ENCODE measurements at regions not wholly inside any gene's neighbourhood (a gene's known extent, or its start where the extent isn't known, plus 50 kb on each side); places are given as distances from the start of the nearest gene placed in this dataset.

DNA sequence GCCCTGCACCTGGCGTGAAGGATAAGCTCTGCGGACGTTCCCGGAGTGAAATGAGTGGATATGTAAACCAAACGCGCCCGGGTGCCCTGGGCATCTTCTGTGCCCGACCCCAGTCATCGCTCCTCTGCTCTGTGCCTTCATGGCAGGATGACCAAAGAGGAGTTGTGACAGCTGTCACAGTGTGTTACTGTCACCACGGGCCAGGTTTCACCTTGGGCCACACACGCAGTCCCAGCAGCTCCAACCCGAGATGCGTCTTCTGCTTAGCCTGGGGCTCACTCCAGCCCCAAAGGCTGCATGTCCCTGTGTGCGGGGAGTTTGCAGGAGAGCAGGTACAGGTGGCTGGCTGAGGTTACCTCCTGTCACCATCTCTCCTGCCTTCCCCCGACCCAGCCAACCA lies 311.6 kb downstream of the BMP7 start:
- H3K4me3 ChIP-seq (ENCODE audit: low read depth, low read length) = no peak overlapping the region
- TF ChIP-seq, protein P1, sequence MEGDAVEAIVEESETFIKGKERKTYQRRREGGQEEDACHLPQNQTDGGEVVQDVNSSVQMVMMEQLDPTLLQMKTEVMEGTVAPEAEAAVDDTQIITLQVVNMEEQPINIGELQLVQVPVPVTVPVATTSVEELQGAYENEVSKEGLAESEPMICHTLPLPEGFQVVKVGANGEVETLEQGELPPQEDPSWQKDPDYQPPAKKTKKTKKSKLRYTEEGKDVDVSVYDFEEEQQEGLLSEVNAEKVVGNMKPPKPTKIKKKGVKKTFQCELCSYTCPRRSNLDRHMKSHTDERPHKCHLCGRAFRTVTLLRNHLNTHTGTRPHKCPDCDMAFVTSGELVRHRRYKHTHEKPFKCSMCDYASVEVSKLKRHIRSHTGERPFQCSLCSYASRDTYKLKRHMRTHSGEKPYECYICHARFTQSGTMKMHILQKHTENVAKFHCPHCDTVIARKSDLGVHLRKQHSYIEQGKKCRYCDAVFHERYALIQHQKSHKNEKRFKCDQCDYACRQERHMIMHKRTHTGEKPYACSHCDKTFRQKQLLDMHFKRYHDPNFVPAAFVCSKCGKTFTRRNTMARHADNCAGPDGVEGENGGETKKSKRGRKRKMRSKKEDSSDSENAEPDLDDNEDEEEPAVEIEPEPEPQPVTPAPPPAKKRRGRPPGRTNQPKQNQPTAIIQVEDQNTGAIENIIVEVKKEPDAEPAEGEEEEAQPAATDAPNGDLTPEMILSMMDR (conservative IDR thresholded peaks at IDR 0.05; ENCODE audit: low read depth, low read length) = no peak
- DNase-seq (ENCODE audit: low read depth) = no peak

DNA sequence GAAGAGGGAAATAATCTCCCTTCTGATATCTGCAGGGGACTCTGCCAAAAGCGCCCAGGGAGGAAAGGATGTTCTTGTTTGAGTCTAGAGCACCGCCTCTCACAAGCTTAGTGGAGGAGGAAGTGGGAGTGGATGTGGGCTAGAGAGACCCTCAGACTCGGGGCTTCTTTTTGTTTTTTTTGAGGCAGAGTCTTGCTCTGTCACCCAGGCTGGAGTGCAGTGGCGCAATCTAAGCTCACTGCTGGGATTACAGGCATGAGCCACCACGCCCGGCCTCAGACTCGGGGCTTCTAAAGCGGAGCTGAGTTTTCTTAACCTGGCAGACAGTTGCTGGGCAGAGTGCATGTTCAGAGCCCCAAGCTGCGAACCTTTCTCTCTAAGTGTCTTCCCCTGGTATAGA lies 310.8 kb downstream of the BMP7 start:
- no peak overlapping the region for H3K4me3 ChIP-seq (ENCODE audit: low read depth, low read length)
- TF ChIP-seq, protein P1 (conservative IDR thresholded peaks at IDR 0.05; ENCODE audit: low read depth, low read length) = no peak
- DNase-seq (ENCODE audit: low read depth) = no peak

DNA sequence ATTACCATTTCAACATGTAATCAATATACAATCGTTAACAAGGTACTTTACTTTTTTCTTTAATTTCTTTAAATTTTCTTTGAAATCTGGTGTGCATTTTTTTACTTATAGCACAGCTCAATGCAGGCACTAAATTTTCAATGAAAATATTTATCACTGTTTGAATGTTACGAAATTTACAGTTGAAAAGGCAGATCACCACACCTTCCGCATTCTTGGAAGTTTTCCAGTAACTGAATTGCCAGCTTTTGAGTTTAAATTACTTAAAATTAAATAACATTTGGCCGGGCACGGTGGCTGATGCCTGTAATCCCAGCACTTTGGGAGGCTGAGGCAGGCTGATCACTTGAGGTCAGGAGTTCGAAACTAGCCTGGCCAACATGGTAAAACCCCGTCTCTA lies 309.9 kb downstream of the BMP7 start:
- TF ChIP-seq, protein P1 (conservative IDR thresholded peaks at IDR 0.05; ENCODE audit: low read depth, low read length) = no peak
- DNase-seq (ENCODE audit: low read depth) = no peak
- no peak overlapping the region for H3K4me3 ChIP-seq (ENCODE audit: low read depth, low read length)

DNA sequence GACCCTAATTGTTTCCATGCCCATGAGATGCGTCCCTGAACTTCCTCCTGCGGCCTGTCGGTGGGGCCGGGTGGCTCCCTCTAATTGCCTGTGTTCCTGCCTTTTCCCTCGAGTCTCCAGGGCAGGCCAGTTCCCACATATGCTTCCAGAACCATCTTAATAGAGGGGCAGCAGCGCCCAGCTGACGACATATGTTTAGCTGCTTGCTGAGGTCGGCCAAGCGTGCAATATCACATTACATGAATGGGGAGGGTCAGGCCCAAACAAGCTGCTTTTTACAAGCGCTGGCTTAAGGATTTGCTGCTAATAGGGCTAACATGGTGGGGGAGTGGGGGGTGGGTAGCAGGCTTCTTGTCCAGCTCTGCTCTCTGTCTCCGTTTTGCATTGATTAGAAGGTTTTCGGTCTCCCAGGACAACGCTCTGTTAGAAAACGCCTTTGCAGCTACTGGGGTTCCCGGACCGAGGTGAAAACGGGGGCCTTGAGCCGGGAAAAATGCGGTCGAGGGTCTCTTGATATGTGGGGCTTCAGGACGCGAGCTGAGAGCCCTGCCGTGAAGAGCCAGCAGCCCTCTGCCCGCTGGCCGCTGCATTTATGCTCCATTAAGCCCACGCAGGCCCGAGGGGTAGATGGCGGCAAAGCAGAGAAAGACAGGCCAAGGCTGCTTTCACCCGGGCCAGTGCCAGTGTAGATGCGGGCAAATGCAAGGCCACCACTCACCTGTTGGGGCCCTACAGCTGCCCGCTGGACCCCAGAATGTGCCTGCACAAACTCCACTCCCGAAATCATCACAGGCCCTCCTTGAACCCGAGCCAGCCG lies 308.5 kb downstream of the BMP7 start:
- H3K4me3 ChIP-seq (ENCODE audit: low read depth, low read length) = no peak overlapping the region
- TF ChIP-seq, protein P1 (conservative IDR thresholded peaks at IDR 0.05; ENCODE audit: low read depth, low read length) = peak; percentile 27
- DNase-seq (ENCODE audit: low read depth) = peak; percentile 29

DNA sequence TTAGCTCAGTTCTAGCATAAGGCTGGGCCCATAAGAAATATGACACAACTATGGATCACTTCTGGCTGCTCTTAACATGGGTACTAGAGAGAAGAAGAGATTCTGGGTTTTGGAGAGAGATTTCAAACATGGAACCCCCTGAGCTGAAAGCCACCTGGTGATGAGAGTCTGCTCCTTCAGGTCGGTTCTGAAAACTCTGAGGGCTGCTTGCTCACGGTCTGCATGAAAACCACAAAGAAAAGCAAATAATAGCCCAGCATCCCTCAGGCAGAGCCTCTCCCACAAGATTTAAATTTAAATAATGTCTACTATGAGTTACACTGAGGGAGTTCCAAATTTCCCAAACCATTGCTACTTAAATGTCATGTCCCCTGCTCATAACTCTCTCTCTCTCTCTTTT lies 301.5 kb downstream of the BMP7 start:
- DNase-seq (ENCODE audit: low read depth) = no peak
- H3K4me3 ChIP-seq (ENCODE audit: low read depth, low read length) = no peak overlapping the region
- TF ChIP-seq, protein P1 (conservative IDR thresholded peaks at IDR 0.05; ENCODE audit: low read depth, low read length) = no peak

DNA sequence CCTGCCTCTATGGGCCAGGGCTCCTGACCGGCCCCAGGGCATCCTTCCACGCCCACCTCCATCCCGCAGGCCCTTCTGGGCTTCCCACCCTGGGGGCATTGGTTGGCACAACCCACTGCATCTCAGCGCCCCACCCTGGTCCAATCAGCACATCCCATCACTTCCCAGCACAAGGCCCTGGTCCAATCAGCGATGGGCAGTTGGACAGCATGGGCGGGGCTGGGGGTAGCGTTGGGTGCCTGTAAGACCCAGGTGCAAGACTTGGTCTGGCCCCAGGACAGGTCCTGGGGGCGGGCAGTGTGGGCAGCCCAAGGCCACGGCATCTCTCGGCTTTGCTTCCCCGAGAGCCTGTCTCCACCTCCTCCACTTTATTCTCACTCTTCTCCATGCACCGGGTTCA lies 298.5 kb downstream of the BMP7 start:
- no peak overlapping the region for H3K4me3 ChIP-seq (ENCODE audit: low read depth, low read length)
- no peak for DNase-seq (ENCODE audit: low read depth)
- TF ChIP-seq, protein P1 (conservative IDR thresholded peaks at IDR 0.05; ENCODE audit: low read depth, low read length) = no peak

Measured in choroid plexus epithelial cell (primary cell).